SK-N-SH (cell line): ENCODE measurements at regions not wholly inside any gene's neighbourhood (a gene's known extent, or its start where the extent isn't known, plus 50 kb on each side); places are given as distances from the start of the nearest gene placed in this dataset.

Source experiments
- CTCF ChIA-PET: fragments of 300-600, 350-600 bp; formaldehyde crosslinking; extraction: SDS; loops from one replicate; lab custom pipeline; 2021; lab: Yijun Ruan, JAX
- POLR2A ChIA-PET: fragments of 350-600 bp; sonication (Branson Sonifier 250); formaldehyde crosslinking; extraction: SDS; loops from one replicate; lab custom pipeline; 2020; ENCODE audit warnings: antibody characterized with exemption, inconsistent platforms; lab: Yijun Ruan, JAX
- DNase-seq: peaks from one replicate; pipeline ENCODE4 v3.0.0; 2012
- H2AFZ ChIP-seq: fragments of 200-600 bp; sonication (generic); 2 replicates; pipeline ENCODE4 v1.8.1; 2016; ENCODE audit warnings: antibody characterized with exemption, mild to moderate bottlenecking, low read depth
- H3F3A ChIP-seq: fragments of 200-600 bp; sonication (generic); replicated peaks from 2 replicates; pipeline ENCODE3; 2016; ENCODE audit warnings: antibody characterized with exemption, mild to moderate bottlenecking; ENCODE audit not compliant: insufficient read depth
- H3K27ac ChIP-seq, 2 experiments: fragments of 200-500 bp in 1 of 2; fragments of 200-600 bp in 1 of 2; sonication (Bioruptor generic) in 1 of 2; sonication (generic), shearing (Covaris generic) in 1 of 2; 2 replicates each; pipeline versions ENCODE4 v1.5.1 to v1.6.1; 2014 to 2016; ENCODE audit warnings: low read depth in 2 of 2, inconsistent platforms in 1 of 2, low read length in 1 of 2, mild to moderate bottlenecking in 1 of 2, mixed read lengths in 1 of 2
- H3K27me3 ChIP-seq: fragments of 200-600 bp; sonication (generic), shearing (Covaris generic); 2 replicates; pipeline ENCODE4 v1.6.1; 2016; ENCODE audit warnings: mixed run types; ENCODE audit not compliant: insufficient read depth
- H3K36me3 ChIP-seq, 2 experiments: fragments of 200-500 bp in 1 of 2; fragments of 200-600 bp in 1 of 2; sonication (Bioruptor generic) in 1 of 2; sonication (generic) in 1 of 2; replicated peaks in 1 of 2; 2 replicates each; pipeline versions ENCODE3 to v1.5.1; 2014 to 2016; ENCODE audit warnings: low read length in 1 of 2, mild to moderate bottlenecking in 1 of 2; ENCODE audit not compliant: insufficient read depth in 2 of 2, control insufficient read depth in 1 of 2
- H3K4me1 ChIP-seq, 2 experiments: fragments of 200-500 bp in 1 of 2; fragments of 200-600 bp in 1 of 2; sonication (Bioruptor generic) in 1 of 2; sonication (generic), shearing (Covaris generic) in 1 of 2; 2 replicates each; pipeline versions ENCODE4 v1.5.1 to v1.6.1; 2014 to 2016; ENCODE audit warnings: low read depth in 1 of 2, low read length in 1 of 2, mixed run types in 1 of 2; ENCODE audit not compliant: insufficient read depth in 2 of 2, control insufficient read depth in 1 of 2
- H3K4me2 ChIP-seq: fragments of 200-600 bp; sonication (generic), shearing (Covaris generic); 2 replicates; pipeline ENCODE4 v1.6.1; 2017; ENCODE audit warnings: mixed run types
- H3K4me3 ChIP-seq, 2 experiments: fragments of 200-500 bp in 1 of 2; fragments of 200-600 bp in 1 of 2; sonication (Bioruptor generic) in 1 of 2; sonication (generic), shearing (Covaris generic) in 1 of 2; 2 replicates each; pipeline versions ENCODE4 v1.5.1 to v1.8.1; 2014 to 2016; ENCODE audit warnings: low read depth in 2 of 2, inconsistent platforms in 1 of 2, low read length in 1 of 2, mild to moderate bottlenecking in 1 of 2, mixed read lengths in 1 of 2, moderate library complexity in 1 of 2
- H3K79me2 ChIP-seq: fragments of 200-600 bp; sonication (generic); 2 replicates; pipeline ENCODE4 v1.8.1; 2017; ENCODE audit warnings: mild to moderate bottlenecking; ENCODE audit not compliant: insufficient read depth
- H3K9ac ChIP-seq: fragments of 200-600 bp; sonication (generic); 2 replicates; pipeline ENCODE4 v1.6.1; 2017; ENCODE audit warnings: mixed run types
- H3K9me2 ChIP-seq: fragments of 200-600 bp; sonication (generic); 2 replicates; pipeline ENCODE4 v1.6.1; 2017; ENCODE audit warnings: mixed run types
- H3K9me3 ChIP-seq: fragments of 200-600 bp; sonication (generic); 2 replicates; pipeline ENCODE4 v1.6.1; 2017; ENCODE audit warnings: mixed run types, mild to moderate bottlenecking, moderate library complexity
- H4K20me1 ChIP-seq: fragments of 200-600 bp; sonication (generic); 2 replicates; pipeline ENCODE4 v1.6.1; 2017; ENCODE audit warnings: mild to moderate bottlenecking, mixed run types; ENCODE audit not compliant: insufficient read depth
- CHD2 ChIP-seq: fragments of 150-350 bp; IDR thresholded peaks from 2 replicates; pipeline ENCODE4 v1.6.1; 2018; ENCODE audit warnings: low read length; ENCODE audit not compliant: partially characterized antibody
- ELF1 ChIP-seq: IDR thresholded peaks from 2 replicates; pipeline ENCODE4 v1.4.0; 2012
- EP300 ChIP-seq, 2 experiments: IDR thresholded peaks; 2 replicates each; pipeline versions ENCODE4 v1.4.0 to v1.6.1; 2012; ENCODE audit warnings: borderline replicate concordance in 1 of 2, low read depth in 1 of 2, low read length in 1 of 2
- FOSL2 ChIP-seq: IDR thresholded peaks from 2 replicates; pipeline ENCODE4 v1.4.0; 2012; ENCODE audit warnings: low read depth, mild to moderate bottlenecking, moderate library complexity, borderline replicate concordance
- FOXJ3 ChIP-seq: sonication (generic); formaldehyde crosslinking; IDR thresholded peaks from 2 replicates; pipeline ENCODE4 v1.5.1; 2020; ENCODE audit warnings: mild to moderate bottlenecking, missing genetic modification reagents
- GATA2 ChIP-seq: sonication (generic); formaldehyde crosslinking; IDR thresholded peaks from 2 replicates; pipeline ENCODE4 v1.5.0; 2020; ENCODE audit warnings: mild to moderate bottlenecking, missing genetic modification reagents
- IRF3 ChIP-seq: fragments of 150-350 bp; IDR thresholded peaks from 2 replicates; pipeline ENCODE4 v1.6.1; 2016; ENCODE audit warnings: mild to moderate bottlenecking, low read depth, low read length
- JUND ChIP-seq: IDR thresholded peaks from 2 replicates; pipeline ENCODE4 v1.4.0; 2012
- MAX ChIP-seq: IDR thresholded peaks from 2 replicates; pipeline ENCODE4 v1.4.0; 2012; ENCODE audit warnings: low read depth
- TCF12 ChIP-seq: IDR thresholded peaks from 2 replicates; pipeline ENCODE4 v1.4.0; 2012
- YY1 ChIP-seq: IDR thresholded peaks from 2 replicates; pipeline ENCODE4 v1.4.0; 2012; ENCODE audit warnings: low read depth, mild to moderate bottlenecking
- WGBS: methylation state at CpG from one replicate; pipeline ENCODE4 v1.1.6; 2017; ENCODE audit warnings: low lambda C conversion rate; 5-methylcytosine and 5-hydroxymethylcytosine counted together

- H3K4me3 ChIP-seq: no peak overlapping the region
- H2AFZ ChIP-seq: no peak overlapping the region
- ChIA-PET POLR2A (no interaction called here), CTCF (no interaction called here)
- H3K27ac ChIP-seq: no peak overlapping the region
- H3K9me2 ChIP-seq: no peaks in the 10 kb centered on the region
- H3K27me3 ChIP-seq: no peaks in the 10 kb centered on the region
- H3K9me3 ChIP-seq: no peaks in the 10 kb centered on the region
- H3K79me2 ChIP-seq: no peaks in the 10 kb centered on the region
- no peak for DNase-seq
- H3F3A ChIP-seq: no peaks in the 10 kb centered on the region
- no peaks in the 10 kb centered on the region; a peak in 2 of 4 replicates for H3K4me1 ChIP-seq
- 67% methylated on average over 8 of the region's 8 CpGs for WGBS
- no peak overlapping the region for H3K9ac ChIP-seq
- no peaks in the 10 kb centered on the region for H4K20me1 ChIP-seq
- H3K36me3 ChIP-seq: no peaks in the 10 kb centered on the region
- TF ChIP-seq GATA2: no peak
- H3K4me2 ChIP-seq: no peak overlapping the region
These were observed 657.4 kb upstream of the ID2 start for GRCh38 chr2:8024506-8024905.

GRCh38 chr2:8026381-8026780 lies 655.5 kb upstream of the ID2 start:
- no peak overlapping the region for H3K4me3 ChIP-seq
- H3K27ac ChIP-seq: no peak overlapping the region
- 59% methylated on average over 4 of the region's 4 CpGs for WGBS
- H3K4me1 ChIP-seq: no peaks in the 10 kb centered on the region; a peak in 2 of 4 replicates
- H2AFZ ChIP-seq: no peak overlapping the region
- no peaks in the 10 kb centered on the region for H3K36me3 ChIP-seq
- H3F3A ChIP-seq: no peaks in the 10 kb centered on the region
- H3K9ac ChIP-seq: no peak overlapping the region
- no peaks in the 10 kb centered on the region for H3K79me2 ChIP-seq
- no peaks in the 10 kb centered on the region for H3K27me3 ChIP-seq
- no peaks in the 10 kb centered on the region for H4K20me1 ChIP-seq
- TF ChIP-seq MAX: no peak
- POLR2A ChIA-PET: no interaction called here
- no peaks in the 10 kb centered on the region for H3K9me2 ChIP-seq
- DNase-seq: no peak
- CTCF ChIA-PET: interaction anchor here (1.1 kb wide), 1 partner anchor 599 kb away, joined by 3 read pairs; no protein-coding TSS in a partner anchor
- H3K9me3 ChIP-seq: no peaks in the 10 kb centered on the region
- no peak overlapping the region for H3K4me2 ChIP-seq

GRCh38 chr2:8027387-8027786 lies 654.5 kb upstream of the ID2 start:
- Histone ChIP-seq H3F3A (no peaks in the 10 kb centered on the region), H2AFZ (no peak overlapping the region), H3K79me2 (no peaks in the 10 kb centered on the region), H3K27ac (no peak overlapping the region), H3K9me2 (no peaks in the 10 kb centered on the region), H3K27me3 (no peaks in the 10 kb centered on the region), H3K9me3 (no peaks in the 10 kb centered on the region), H3K4me2 (no peak overlapping the region), H4K20me1 (no peaks in the 10 kb centered on the region), H3K4me1 (no peaks in the 10 kb centered on the region; a peak in 2 of 4 replicates), H3K9ac (no peak overlapping the region), H3K36me3 (no peaks in the 10 kb centered on the region), H3K4me3 (no peak overlapping the region)
- DNase-seq: no peak
- ChIA-PET CTCF (no interaction called here), POLR2A (no interaction called here)
- TF ChIP-seq YY1: no peak
- TF ChIP-seq EP300 (IDR thresholded peaks at IDR 0.05; ENCODE audit: borderline replicate concordance in 1 of 2, low read depth in 1 of 2, low read length in 1 of 2): no peak
- no peak for TF ChIP-seq ELF1
- TF ChIP-seq GATA2: no peak
- no peak for TF ChIP-seq CHD2
- no peak for TF ChIP-seq IRF3
- no peak for TF ChIP-seq TCF12
- no peak for TF ChIP-seq JUND
- no peak for TF ChIP-seq FOXJ3 (CRISPR knock-in tag)
- TF ChIP-seq FOSL2: no peak
- 64% methylated on average over 11 of the region's 11 CpGs for WGBS
